Mesenchymal stem cell (in vitro differentiated cells and primary cell): ENCODE measurements at regions not wholly inside any gene's neighbourhood (a gene's known extent, or its start where the extent isn't known, plus 50 kb on each side); places are given as distances from the start of the nearest gene placed in this dataset.
"Not testable (repeated sequence)": the region's sequence is repeated elsewhere in the genome, so short reads cannot be mapped to it uniquely, and the experiment has no call there.

Experiments
- DNase-seq: peaks from one replicate; pipeline ENCODE4 v3.0.0-alpha.2; 2013
- H2AFZ ChIP-seq: one replicate; pipeline ENCODE4 v1.6.1; 2013; ENCODE audit warnings: low read depth, mild to moderate bottlenecking, control low read depth, inconsistent platforms, low read length, moderate library complexity
- H2AK5ac ChIP-seq: 2 replicates; pipeline ENCODE4 v1.6.1; 2013; ENCODE audit warnings: low read length, moderate library complexity, mild to moderate bottlenecking, inconsistent platforms; ENCODE audit not compliant: severe bottlenecking
- H2BK120ac ChIP-seq: one replicate; pipeline ENCODE4 v1.6.1; 2013; ENCODE audit warnings: low read depth, mild to moderate bottlenecking, inconsistent platforms, low read length, moderate library complexity
- H2BK12ac ChIP-seq, 2 experiments: one replicate each; pipeline ENCODE4 v1.6.1; 2013; ENCODE audit warnings: inconsistent platforms in 2 of 2, low read length in 2 of 2, mild to moderate bottlenecking in 2 of 2, moderate library complexity in 2 of 2, control low read depth in 1 of 2
- H2BK15ac ChIP-seq: one replicate; pipeline ENCODE4 v1.6.1; 2013; ENCODE audit warnings: mild to moderate bottlenecking, low read depth, inconsistent platforms; ENCODE audit not compliant: poor library complexity, severe bottlenecking
- H2BK5ac ChIP-seq: 2 replicates; pipeline ENCODE4 v1.6.1; 2013; ENCODE audit warnings: low read depth, mild to moderate bottlenecking, low read length, control low read depth, inconsistent platforms; ENCODE audit not compliant: poor library complexity, severe bottlenecking
- H3K14ac ChIP-seq, 2 experiments: one replicate each; pipeline ENCODE4 v1.6.1; 2013; ENCODE audit warnings: inconsistent platforms in 2 of 2, low read length in 2 of 2, control low read depth in 1 of 2, mild to moderate bottlenecking in 1 of 2, moderate library complexity in 1 of 2
- H3K18ac ChIP-seq, 2 experiments: one replicate each; pipeline ENCODE4 v1.6.1; 2013; ENCODE audit warnings: inconsistent platforms in 2 of 2, low read length in 2 of 2, control low read depth in 1 of 2, low read depth in 1 of 2, mild to moderate bottlenecking in 1 of 2
- H3K23ac ChIP-seq, 2 experiments: one replicate each; pipeline ENCODE4 v1.6.1; 2013; ENCODE audit warnings: inconsistent platforms in 2 of 2, low read length in 2 of 2, mild to moderate bottlenecking in 2 of 2, moderate library complexity in 2 of 2, control low read depth in 1 of 2
- H3K27ac ChIP-seq: 2 replicates; pipeline ENCODE4 v1.5.1; 2013; ENCODE audit warnings: mild to moderate bottlenecking, moderate library complexity, low read length, control low read depth, inconsistent platforms; ENCODE audit not compliant: poor library complexity, severe bottlenecking
- H3K27me3 ChIP-seq, 2 experiments: 2 replicates each; pipeline versions ENCODE4 v1.6.1 to v1.7.0; 2013; ENCODE audit warnings: low read length in 2 of 2, mild to moderate bottlenecking in 2 of 2, moderate library complexity in 2 of 2, control low read depth in 1 of 2, inconsistent platforms in 1 of 2; ENCODE audit not compliant: control insufficient read depth in 1 of 2, insufficient read depth in 1 of 2
- H3K36me3 ChIP-seq, 2 experiments: 2 replicates each; pipeline versions ENCODE4 v1.6.1 to v1.7.0; 2013; ENCODE audit warnings: low read length in 2 of 2, control low read depth in 1 of 2, inconsistent platforms in 1 of 2, low read depth in 1 of 2, mild to moderate bottlenecking in 1 of 2; ENCODE audit not compliant: insufficient read depth in 2 of 2, control insufficient read depth in 1 of 2
- H3K4ac ChIP-seq, 2 experiments: one replicate each; pipeline ENCODE4 v1.6.1; 2013; ENCODE audit warnings: inconsistent platforms in 2 of 2, low read length in 2 of 2, mild to moderate bottlenecking in 2 of 2, moderate library complexity in 2 of 2, control low read depth in 1 of 2, low read depth in 1 of 2
- H3K4me1 ChIP-seq: 2 replicates; pipeline ENCODE4 v1.6.1; 2013; ENCODE audit warnings: low read depth, low read length, control low read depth; ENCODE audit not compliant: control insufficient read depth, insufficient read depth
- H3K4me2 ChIP-seq: 2 replicates; pipeline ENCODE4 v1.6.1; 2013; ENCODE audit warnings: low read length, mild to moderate bottlenecking, inconsistent platforms; ENCODE audit not compliant: poor library complexity, severe bottlenecking
- H3K4me3 ChIP-seq, 2 experiments: 2 replicates each; pipeline versions ENCODE4 v1.5.1 to v1.7.0; 2013; ENCODE audit warnings: low read length in 2 of 2, mild to moderate bottlenecking in 2 of 2, control low read depth in 1 of 2, low read depth in 1 of 2; ENCODE audit not compliant: insufficient read depth in 1 of 2
- H3K79me1 ChIP-seq: replicated peaks from 2 replicates; pipeline ENCODE4 v1.6.1; 2013; ENCODE audit warnings: mild to moderate bottlenecking, control low read depth, low read length, inconsistent platforms; ENCODE audit not compliant: poor library complexity, severe bottlenecking
- H3K9ac ChIP-seq: 2 replicates; pipeline ENCODE4 v1.7.0; 2013; ENCODE audit warnings: mild to moderate bottlenecking, low read length, moderate library complexity
- H3K9me3 ChIP-seq: 2 replicates; pipeline ENCODE4 v1.7.0; 2013; ENCODE audit warnings: mild to moderate bottlenecking, low read length; ENCODE audit not compliant: control insufficient read depth
- H4K8ac ChIP-seq: one replicate; pipeline ENCODE4 v1.6.1; 2013; ENCODE audit warnings: inconsistent platforms, mild to moderate bottlenecking, low read length, moderate library complexity
- H4K91ac ChIP-seq: one replicate; pipeline ENCODE4 v1.6.1; 2013; ENCODE audit warnings: mild to moderate bottlenecking, low read length, inconsistent platforms
- WGBS: methylation state at CpG from one replicate; pipeline ENCODE4 v1.1.7; 2013; ENCODE audit warnings: mixed read lengths; 5-methylcytosine and 5-hydroxymethylcytosine counted together

DNA sequence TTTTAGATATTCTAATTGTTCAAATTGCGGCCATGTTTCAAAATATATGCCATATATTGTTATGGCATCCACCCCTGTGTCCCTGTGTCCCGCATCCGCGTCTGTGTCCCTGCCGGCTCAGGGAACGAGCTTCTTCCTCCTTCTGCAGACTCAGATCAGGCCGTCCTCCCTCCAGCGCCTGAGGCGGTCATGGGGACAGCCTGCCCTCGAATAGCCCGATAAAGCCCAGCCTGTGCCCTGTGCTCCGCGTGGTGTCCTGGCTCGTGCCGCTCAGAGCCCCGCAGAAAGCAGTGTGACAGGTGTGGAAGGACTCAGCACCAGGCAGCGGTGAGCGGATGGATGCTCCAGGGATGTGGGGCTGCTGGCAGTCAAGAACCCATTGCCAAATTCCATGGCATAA lies 663.4 kb upstream of the DEFB115 start:
- H3K79me1 ChIP-seq: no peaks in the 10 kb centered on the region
- H3K18ac ChIP-seq: no peak overlapping the region
- no peak for DNase-seq
- H3K14ac ChIP-seq: no peak overlapping the region
- no peak overlapping the region for H2BK5ac ChIP-seq
- H3K9ac ChIP-seq: no peak overlapping the region
- WGBS: 86% methylated on average over 16 of the region's 18 CpGs
- no peak overlapping the region for H2BK12ac ChIP-seq
- no peak overlapping the region for H3K23ac ChIP-seq
- no peak overlapping the region for H3K4me3 ChIP-seq
- no peaks in the 10 kb centered on the region for H3K36me3 ChIP-seq
- H2AK5ac ChIP-seq: no peak overlapping the region
- no peak overlapping the region for H2AFZ ChIP-seq
- H2BK15ac ChIP-seq: no peak overlapping the region
- no peaks in the 10 kb centered on the region for H3K9me3 ChIP-seq
- no peak overlapping the region for H3K4me2 ChIP-seq
- H4K91ac ChIP-seq: no peak overlapping the region
- H3K4ac ChIP-seq: no peak overlapping the region
- H3K27ac ChIP-seq: no peak overlapping the region
- peaks cover 2% of the 10 kb centered on the region for H3K4me1 ChIP-seq
- no peaks in the 10 kb centered on the region for H3K27me3 ChIP-seq
- no peak overlapping the region for H4K8ac ChIP-seq
- no peak overlapping the region for H2BK120ac ChIP-seq

DNA sequence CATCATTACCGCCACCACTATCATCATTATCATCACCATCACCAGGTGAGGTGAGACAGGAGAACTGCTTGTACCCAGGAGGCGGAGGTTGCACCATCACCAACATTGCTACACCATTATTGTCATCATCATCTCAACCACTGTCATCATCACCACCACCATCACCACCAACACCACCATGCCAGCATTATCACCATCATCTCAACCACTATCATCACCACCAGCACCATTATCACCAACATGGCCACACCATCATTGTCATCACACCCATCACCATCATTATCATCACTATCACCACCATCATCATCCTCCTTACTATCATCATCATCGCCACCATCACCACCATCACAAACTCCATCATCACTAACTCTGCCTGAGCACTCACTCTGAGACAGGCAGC lies 661.8 kb upstream of the DEFB115 start:
- Histone ChIP-seq H3K9ac (no peak overlapping the region), H3K14ac (no peak overlapping the region), H3K23ac (no peak overlapping the region), H3K9me3 (no peaks in the 10 kb centered on the region), H3K4me2 (no peak overlapping the region), H3K27ac (no peak overlapping the region), H3K4ac (no peak overlapping the region), H4K91ac (no peak overlapping the region), H3K79me1 (no peaks in the 10 kb centered on the region), H3K4me3 (no peak overlapping the region), H2BK5ac (no peak overlapping the region), H4K8ac (no peak overlapping the region), H2BK120ac (no peak overlapping the region), H2AFZ (no peak overlapping the region), H3K36me3 (no peaks in the 10 kb centered on the region), H3K18ac (no peak overlapping the region), H2AK5ac (no peak overlapping the region), H2BK12ac (no peak overlapping the region), H2BK15ac (no peak overlapping the region), H3K4me1 (peaks cover 2% of the 10 kb centered on the region), H3K27me3 (no peaks in the 10 kb centered on the region)
- no peak for DNase-seq
- 69% methylated on average over 3 of the region's 3 CpGs for WGBS

DNA sequence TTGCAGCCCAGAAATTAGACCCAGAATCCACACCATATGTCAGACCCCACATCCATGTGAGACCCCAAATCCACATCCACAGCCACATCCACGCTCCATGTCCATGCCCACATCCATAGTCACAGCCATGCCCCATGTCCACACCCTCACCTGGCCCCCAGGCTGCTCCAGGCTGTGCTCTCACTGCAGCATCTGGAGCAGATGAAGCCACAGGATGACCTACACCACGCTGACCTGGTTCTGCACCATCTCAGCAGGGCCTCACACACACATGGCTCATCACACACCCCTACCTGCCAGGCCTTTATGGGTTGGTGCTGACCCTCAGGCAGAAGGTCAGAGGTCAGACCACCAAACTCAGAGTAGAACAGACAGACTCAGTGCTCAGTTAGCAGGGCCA lies 660.0 kb upstream of the DEFB115 start:
- not testable (repeated sequence) for H3K4me1 ChIP-seq, H3K4me3 ChIP-seq, H2BK15ac ChIP-seq, DNase-seq, H2BK12ac ChIP-seq, H3K4me2 ChIP-seq, H3K23ac ChIP-seq, H2BK5ac ChIP-seq, H3K9ac ChIP-seq, H2AK5ac ChIP-seq, H4K8ac ChIP-seq, H3K14ac ChIP-seq, H3K4ac ChIP-seq, H3K27me3 ChIP-seq, H2AFZ ChIP-seq, H3K79me1 ChIP-seq, H2BK120ac ChIP-seq, H3K27ac ChIP-seq, H3K36me3 ChIP-seq, H3K9me3 ChIP-seq, H4K91ac ChIP-seq, H3K18ac ChIP-seq
- WGBS: 20% methylated on average over 2 of the region's 2 CpGs

DNA sequence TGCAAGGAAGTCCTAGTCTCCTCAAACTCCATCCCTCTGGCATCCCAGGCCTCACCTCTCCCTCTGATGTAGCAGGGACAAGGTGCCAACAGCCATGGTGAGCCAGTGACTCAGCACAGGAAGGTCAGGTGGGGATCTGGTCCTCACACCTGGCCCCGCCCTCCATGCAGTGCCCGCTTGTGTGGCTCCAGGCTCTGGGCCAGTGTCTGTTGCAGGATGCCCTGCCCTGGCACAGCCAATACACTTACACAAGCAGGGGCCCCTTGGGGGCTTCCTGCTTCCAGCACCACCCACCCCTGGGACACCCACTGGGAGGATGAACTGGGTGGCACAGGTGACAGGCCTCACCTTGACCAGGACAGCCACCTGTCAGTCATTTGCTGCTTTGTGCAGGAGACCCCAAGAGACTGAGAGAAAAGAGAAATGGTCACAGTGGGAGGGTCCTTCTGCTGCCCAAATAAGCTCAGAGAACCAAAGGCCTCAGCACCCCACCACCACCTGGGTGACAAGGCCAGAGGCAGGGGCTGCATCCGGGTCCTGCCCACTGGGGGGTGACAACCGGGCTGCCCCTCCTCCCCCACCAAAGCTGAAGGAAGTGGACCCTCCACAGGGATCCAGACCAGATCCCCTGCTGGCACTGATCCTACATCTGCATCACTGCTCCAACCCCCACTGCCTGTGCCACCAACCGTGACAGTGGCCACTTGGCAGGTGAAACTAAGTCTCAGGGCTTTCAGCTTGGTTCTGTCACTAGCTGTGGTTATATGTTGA lies 658.8 kb upstream of the DEFB115 start:
- Histone ChIP-seq H2AK5ac (no peak overlapping the region), H3K79me1 (no peaks in the 10 kb centered on the region), H3K27ac (no peak overlapping the region), H2BK12ac (no peak overlapping the region), H3K18ac (no peak overlapping the region), H2BK120ac (no peak overlapping the region), H3K36me3 (no peaks in the 10 kb centered on the region), H2BK5ac (no peak overlapping the region), H2BK15ac (no peak overlapping the region), H3K23ac (no peak overlapping the region), H3K4ac (no peak overlapping the region), H3K9me3 (no peaks in the 10 kb centered on the region), H3K4me2 (no peak overlapping the region), H2AFZ (no peak overlapping the region), H3K14ac (no peak overlapping the region), H3K4me3 (no peak overlapping the region), H4K8ac (no peak overlapping the region), H4K91ac (no peak overlapping the region), H3K27me3 (no peaks in the 10 kb centered on the region), H3K4me1 (no peaks in the 10 kb centered on the region), H3K9ac (no peak overlapping the region)
- 81% methylated on average over 5 of the region's 5 CpGs for WGBS
- no peak for DNase-seq
